ENCODE measurements at regions not wholly inside any gene's neighbourhood (a gene's known extent, or its start where the extent isn't known, plus 50 kb on each side); places are given as distances from the start of the nearest gene placed in this dataset.

- no peak for DNase-seq (ENCODE audit: low read depth)
Measured at GRCh38 chr10:104505521-104506042, 135.5 kb upstream of the SORCS3 start.

- DNase-seq (ENCODE audit: low read depth): no peak
Measured at GRCh38 chr10:104509981-104510380, 131.1 kb upstream of the SORCS3 start.

GRCh38 chr10:104510644-104511043 is 130.4 kb upstream of the SORCS3 start:
- DNase-seq (ENCODE audit: low read depth): no peak

GRCh38 chr10:104512800-104513199 is 128.3 kb upstream of the SORCS3 start:
- no peak for DNase-seq (ENCODE audit: low read depth)

GRCh38 chr10:104515678-104516199 is 125.4 kb upstream of the SORCS3 start:
- no peak for DNase-seq (ENCODE audit: low read depth)

- no peak for DNase-seq (ENCODE audit: low read depth)
Measured at GRCh38 chr10:104516986-104517385, 124.1 kb upstream of the SORCS3 start.

- DNase-seq (ENCODE audit: low read depth): no peak
Measured at GRCh38 chr10:104517946-104518345, 123.1 kb upstream of the SORCS3 start.

GRCh38 chr10:104518891-104519290 is 122.2 kb upstream of the SORCS3 start:
- no peak for DNase-seq (ENCODE audit: low read depth)

GRCh38 chr10:104520653-104521052 is 120.4 kb upstream of the SORCS3 start:
- DNase-seq (ENCODE audit: low read depth): no peak

GRCh38 chr10:104521901-104522694 is 119.0 kb upstream of the SORCS3 start:
- DNase-seq (ENCODE audit: low read depth): no peak

GRCh38 chr10:104526188-104526587 is 114.9 kb upstream of the SORCS3 start:
- no peak for DNase-seq (ENCODE audit: low read depth)

- no peak for DNase-seq (ENCODE audit: low read depth)
Measured at GRCh38 chr10:104527013-104527412, 114.1 kb upstream of the SORCS3 start.

- no peak for DNase-seq (ENCODE audit: low read depth)
Measured at GRCh38 chr10:104540181-104540580, 100.9 kb upstream of the SORCS3 start.

- no peak for DNase-seq (ENCODE audit: low read depth)
Measured at GRCh38 chr10:104541820-104542219, 99.3 kb upstream of the SORCS3 start.

- no peak for DNase-seq (ENCODE audit: low read depth)
Measured at GRCh38 chr10:104546336-104546735, 94.8 kb upstream of the SORCS3 start.

- no peak for DNase-seq (ENCODE audit: low read depth)
Measured at GRCh38 chr10:104546756-104547155, 94.3 kb upstream of the SORCS3 start.

- DNase-seq (ENCODE audit: low read depth): no peak
Measured at GRCh38 chr10:104548090-104548489, 93.0 kb upstream of the SORCS3 start.

- DNase-seq (ENCODE audit: low read depth): no peak
Measured at GRCh38 chr10:104556831-104557230, 84.3 kb upstream of the SORCS3 start.

- no peak for DNase-seq (ENCODE audit: low read depth)
Measured at GRCh38 chr10:104557966-104558365, 83.1 kb upstream of the SORCS3 start.

GRCh38 chr10:104559935-104560334 is 81.2 kb upstream of the SORCS3 start:
- no peak for DNase-seq (ENCODE audit: low read depth)

GRCh38 chr10:104563051-104563450 is 78.0 kb upstream of the SORCS3 start:
- DNase-seq (ENCODE audit: low read depth): no peak

GRCh38 chr10:104563548-104563947 is 77.5 kb upstream of the SORCS3 start:
- no peak for DNase-seq (ENCODE audit: low read depth)

- no peak for DNase-seq (ENCODE audit: low read depth)
Measured at GRCh38 chr10:104574427-104574826, 66.7 kb upstream of the SORCS3 start.

GRCh38 chr10:104574838-104575237 is 66.3 kb upstream of the SORCS3 start:
- DNase-seq (ENCODE audit: low read depth): no peak
